GM21526 (cell line): ENCODE measurements at regions not wholly inside any gene's neighbourhood (a gene's known extent, or its start where the extent isn't known, plus 50 kb on each side); places are given as distances from the start of the nearest gene placed in this dataset.

ENCODE experiments used
- ATAC-seq: cut with Tn5 transposase; IDR thresholded peaks from one replicate; pipeline ENCODE4 v1.9.1; 2021; ENCODE audit warnings: moderate library complexity; ENCODE audit not compliant: unreplicated experiment, low FRiP score

DNA sequence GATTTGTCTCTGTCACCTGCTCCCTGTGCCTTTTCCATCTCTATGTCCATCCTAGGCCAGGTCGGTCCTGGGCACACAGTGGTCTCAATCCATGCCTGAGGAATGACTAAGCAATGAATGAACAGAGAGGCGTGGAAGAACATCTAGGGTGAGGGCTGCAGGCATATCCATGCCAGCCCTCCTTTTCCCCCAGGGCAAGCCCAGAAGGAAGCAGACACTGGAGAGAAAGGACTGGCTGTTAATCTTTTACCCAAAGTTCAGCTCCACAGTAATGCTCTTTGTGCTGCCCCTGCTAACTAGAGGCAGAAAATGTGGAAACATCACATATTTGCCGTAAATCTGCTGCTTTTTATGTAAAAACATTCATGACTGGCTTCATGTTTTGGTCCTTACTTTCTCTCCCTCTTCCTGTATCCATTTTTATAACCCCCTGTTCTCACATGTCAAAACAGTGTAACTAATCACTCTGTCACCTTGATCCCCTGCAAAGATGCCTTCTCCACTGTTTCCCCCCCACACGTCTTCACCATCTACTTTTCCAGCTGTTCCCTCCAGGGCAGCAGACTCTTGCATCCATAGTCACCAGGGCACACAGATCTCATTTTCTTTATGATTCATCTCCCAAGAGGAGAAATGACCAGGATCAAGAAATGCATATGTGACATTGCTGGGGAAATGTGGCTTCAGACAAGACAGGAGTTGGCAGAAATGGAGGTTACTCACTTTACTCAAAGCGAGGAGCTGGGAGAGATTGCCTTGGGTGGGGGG lies 166.4 kb upstream of the PROX1 start:
- ATAC-seq: no peak

DNA sequence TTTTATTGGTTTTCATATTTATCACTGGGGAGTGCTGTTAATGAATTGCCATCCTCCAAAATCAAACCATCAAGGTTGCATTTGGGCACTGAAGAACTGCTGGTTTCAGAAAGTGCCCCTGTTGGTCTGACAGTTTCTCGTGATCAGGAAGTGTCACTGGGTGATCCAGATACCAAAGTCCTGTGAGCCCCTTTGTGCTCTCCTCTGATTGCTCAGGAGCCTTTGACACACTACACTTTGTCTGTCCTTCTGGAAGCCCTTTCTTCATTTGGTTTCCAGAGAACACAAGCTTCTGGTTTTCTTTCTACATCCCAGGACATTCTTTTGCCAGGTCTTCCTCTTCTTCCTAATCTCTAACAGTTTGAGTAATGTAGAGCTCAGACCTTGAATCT lies 165.8 kb upstream of the PROX1 start:
- no peak for ATAC-seq

DNA sequence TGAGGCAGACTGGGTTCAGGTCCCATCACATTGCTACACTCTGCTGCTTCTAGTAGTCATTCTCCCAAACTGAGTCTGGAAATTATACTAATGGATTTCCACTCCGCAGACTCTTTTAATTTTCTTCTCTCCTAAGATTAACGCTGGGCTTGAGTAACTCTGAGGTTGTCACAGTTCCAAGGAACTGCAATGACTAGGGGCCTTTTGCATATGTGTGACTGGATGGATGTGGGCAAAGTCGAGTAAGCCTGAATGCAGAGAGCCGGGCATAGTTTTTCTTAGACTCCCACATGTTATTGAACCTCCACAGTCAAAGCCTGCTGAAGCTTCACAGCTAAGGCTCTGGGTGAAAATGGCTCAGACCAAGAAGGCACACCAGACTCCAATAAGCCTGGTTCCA lies 160.9 kb upstream of the PROX1 start:
- no peak for ATAC-seq

DNA sequence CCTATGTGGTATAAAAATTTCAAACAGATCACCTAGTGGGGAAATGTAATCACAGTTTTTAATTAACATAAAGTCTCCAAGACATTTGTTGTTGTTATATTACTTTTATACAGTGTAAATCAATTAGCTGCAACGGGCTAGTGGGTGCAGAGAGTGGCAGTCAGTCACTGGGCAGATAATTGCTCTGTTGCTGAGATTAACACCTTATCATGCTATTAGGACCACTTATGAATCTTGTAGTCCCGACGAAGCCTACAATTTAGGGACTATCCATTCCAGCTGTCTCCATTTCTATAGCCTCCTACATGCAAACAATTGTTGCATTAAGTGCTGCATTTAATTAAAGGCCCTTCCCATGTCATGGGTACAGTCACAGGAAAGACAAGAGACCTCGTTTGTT lies 158.9 kb upstream of the PROX1 start:
- ATAC-seq: no peak

DNA sequence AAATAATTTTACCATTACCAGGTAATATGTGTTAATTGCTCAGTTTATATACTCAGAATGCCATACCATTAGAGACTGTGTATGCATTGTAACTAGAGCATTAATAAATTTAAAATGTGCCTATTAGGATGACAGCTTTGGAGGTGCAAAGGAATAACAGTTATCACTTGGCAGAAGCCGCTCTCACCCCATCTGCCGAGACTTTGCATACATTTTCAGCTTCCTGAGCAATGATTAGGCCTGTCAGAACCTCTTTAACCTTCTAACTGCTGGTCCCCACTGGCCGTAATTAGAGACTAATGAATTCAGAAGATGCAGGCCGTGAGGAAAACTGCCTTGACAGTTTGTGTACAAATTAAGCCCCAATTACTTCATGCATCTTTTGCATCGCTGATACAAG lies 158.0 kb upstream of the PROX1 start:
- ATAC-seq: no peak

DNA sequence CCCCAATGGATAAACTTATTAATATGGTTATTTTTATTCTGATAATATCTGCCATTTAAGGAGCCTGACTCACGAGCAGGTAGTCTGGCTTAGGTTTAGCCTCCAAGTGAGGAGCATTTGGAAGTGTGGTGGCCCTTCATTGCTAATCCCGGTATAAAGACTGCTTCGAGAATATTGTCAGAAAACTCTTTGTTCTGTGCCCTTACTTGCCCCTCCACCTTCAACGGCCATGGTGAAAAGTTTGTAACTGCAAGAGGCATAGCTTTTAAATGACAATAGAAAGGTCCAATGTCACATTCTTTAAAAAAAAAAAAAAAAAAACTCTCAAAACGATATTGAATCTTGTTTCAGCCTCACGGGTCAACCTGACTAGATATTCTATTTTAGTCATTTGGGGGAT lies 157.4 kb upstream of the PROX1 start:
- ATAC-seq: no peak

DNA sequence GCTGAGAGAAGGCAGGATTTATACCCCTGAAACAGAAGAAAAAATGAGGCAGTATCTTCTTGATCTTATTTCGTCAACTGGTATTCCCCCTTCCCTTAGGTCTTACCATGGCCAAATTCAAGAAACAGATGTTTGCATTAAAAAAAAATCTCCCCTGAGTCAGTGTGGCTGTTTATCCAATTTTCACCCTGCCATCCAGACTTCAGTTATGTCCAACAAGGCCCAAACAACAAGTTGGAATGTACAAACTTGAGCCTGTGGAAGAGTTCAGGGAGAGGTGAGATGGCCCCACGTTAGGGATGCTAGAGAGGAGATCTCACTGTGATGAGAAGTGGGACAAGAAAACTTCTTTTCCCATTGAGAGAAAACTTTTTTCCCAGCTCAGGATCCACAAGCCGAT lies 147.2 kb upstream of the PROX1 start:
- ATAC-seq: no peak

DNA sequence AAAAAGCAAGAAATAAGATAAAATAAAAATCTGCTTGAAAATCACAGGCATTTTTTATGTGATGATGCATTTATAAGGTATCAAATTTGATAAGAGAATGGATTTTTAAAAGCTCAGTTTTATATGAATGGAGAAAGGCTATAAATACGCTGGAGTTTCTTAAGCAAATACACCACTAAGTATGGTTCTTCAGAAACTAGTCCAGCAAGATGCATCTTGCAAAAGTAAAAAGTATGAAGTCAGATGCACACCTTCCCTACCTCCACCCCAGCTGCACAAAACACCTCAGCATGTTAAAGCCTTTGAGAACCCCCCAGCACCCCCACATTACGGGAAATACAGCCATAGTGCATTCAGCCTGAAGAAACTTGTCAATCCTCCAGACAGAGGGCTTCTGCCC lies 143.1 kb upstream of the PROX1 start:
- no peak for ATAC-seq

DNA sequence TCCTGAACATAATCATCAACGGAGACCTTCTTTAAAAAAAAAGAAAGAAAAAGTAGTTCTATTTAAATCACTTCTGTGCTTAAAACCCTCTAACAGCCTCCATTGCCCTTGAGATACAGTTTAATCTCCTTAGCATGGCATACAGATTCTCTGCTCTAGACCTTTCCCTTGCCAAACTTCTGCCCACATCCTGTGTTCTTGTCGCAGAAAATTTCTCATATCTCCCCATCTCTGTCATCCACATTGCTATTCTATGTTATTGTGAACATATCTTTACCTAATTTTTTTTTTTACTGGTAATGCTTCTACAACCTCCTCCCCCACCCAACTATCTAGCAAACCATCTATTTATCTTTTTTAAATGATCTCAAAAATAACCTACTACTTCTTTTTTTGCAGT lies 135.7 kb upstream of the PROX1 start:
- no peak for ATAC-seq

DNA sequence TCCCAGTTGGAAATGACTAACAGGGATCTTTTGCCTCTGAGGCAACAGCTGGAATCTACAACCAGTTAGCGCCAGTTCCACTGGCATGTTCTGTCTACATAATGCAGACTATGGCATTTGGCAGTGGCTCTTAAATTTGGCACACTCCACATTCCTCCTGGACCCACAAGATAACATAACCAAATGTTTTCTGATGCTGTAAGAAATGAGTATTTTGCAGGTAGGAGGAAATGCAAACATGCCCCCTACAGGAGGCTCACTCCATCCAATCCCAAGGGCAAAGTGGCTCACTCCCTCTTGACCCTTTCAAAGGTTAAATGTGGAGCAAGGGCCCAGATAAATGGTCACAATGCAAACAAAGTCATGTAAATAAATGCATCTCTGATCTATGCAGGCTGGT lies 129.2 kb upstream of the PROX1 start:
- no peak for ATAC-seq

DNA sequence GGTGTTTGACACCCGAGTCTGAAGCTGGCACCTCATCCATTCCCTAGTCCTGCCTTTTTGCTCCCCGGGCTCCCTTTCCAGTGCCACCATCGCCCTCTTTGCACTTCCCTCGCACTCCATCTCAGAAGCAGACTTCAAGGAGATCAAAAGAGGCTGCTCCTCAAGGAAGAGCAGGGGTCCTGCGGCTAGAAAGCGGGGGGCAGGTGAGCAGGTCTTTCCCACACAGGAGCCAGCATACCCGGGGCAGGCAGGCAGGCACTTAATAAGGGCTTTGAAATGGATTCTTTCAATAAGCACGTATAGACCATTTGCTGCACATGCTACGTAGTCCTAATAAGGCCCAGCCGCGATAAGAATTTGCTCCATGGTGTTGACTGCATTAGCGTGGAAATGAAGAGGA lies 125.9 kb upstream of the PROX1 start:
- no peak for ATAC-seq

DNA sequence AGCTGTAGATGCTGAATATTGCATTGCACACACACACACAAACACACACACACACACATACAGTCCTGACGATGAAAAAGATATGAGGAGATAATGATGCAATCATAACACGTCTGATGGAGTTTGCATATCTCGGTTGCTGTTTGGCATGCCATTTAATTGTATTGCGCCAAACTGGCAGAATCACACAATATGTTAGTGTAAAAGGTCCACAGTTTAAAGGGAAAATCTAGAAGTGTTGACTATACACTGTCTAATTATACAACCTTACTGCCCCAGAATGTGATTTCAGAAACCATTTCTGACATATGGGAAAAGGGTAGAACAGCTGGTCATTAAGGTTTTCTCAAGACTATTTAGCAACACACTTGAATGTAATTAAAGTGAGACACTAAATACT lies 123.7 kb upstream of the PROX1 start:
- no peak for ATAC-seq

DNA sequence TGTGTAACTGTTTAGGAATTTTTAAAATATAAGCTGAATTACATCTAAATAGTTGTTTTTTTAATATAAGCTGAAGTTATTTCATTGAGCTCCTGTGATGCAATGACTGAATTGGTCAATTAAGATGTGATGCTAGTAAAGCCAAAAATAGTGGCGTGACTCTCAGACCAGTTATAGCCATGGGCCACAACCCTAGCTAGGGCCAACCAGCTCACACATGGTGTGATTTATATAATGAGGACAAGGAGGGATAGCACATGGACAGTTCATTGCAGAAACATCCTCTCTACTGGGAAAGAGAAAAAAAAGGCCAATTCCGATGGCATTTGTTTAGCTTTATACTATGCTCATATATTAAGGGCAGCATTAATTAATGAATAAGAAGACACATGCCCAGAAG lies 119.3 kb upstream of the PROX1 start:
- no peak for ATAC-seq

DNA sequence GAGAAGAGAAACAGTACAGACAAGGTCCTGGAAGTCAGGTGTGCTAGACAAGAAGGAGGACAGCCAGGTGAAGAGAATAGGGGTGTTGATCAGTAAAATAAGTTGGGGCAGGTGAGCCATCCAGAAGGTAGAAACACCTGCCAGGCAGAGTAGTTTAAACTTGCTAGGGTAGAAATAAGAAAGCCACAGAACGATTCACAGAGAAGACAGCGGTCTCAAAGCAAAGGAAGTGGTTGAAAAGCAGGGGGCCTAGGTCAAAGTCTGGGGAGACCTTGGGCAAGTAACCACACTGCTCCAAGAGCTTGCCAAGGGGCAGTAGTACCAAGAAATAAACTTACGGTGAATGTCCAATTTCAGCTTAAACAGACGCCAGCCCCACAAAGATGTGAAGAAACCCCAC lies 116.6 kb upstream of the PROX1 start:
- no peak for ATAC-seq

DNA sequence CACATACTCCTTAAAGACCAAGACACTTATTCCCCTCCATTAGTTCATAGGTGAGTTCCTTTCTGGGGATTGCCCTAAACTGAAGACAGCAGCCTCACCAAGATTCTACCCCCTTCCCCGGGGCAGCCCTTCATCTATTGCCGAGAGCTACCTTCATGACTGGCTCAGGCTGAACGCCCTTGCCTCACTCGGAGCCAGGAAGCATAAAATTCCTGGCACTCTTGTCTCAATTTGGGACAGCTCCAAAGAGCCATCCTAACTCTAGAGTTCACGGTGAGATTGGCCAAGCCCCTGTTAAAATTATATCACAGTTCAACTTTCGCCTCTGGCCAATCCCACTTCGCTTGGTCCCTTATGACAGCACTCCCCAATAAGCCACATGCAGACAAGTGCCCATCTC lies 113.0 kb upstream of the PROX1 start:
- no peak for ATAC-seq

DNA sequence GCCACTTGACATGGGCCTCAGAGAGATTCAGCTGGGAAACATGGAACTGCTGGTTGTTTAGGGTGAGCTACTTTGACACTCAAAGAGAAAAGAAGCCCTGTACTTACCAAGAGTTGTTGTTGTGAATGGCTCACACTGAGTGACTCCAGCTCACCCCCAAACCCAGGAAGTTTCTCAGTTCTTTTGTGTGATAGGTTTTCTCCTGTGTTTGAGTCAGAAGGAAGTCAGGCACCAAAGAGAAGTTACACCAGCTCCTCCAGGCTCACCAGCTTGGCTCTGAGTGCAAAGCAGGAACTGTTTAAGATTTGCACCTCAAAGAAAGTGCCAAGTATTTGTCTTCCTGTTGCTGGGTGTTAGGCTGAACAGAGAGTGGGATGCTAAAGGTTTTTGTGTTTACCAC lies 111.2 kb upstream of the PROX1 start:
- ATAC-seq: no peak

DNA sequence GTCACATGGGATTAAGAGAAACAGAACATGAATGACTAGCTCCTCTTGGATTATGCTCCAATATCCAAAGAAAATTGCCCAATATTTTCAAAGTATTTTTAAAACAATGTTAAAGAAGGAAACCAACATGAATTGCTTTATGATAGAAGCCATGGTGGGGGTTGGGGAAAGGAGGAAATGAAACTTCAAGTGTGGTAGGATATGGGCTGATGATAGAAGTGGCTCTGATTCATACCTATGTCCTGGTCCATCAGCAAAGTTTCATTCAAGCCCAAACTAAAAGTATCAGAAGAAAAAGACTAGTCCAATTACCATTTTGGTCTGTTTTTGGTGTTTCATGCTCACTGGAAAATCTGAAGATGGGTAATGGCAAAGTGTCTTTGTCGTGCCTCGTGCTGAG lies 104.2 kb upstream of the PROX1 start:
- no peak for ATAC-seq

DNA sequence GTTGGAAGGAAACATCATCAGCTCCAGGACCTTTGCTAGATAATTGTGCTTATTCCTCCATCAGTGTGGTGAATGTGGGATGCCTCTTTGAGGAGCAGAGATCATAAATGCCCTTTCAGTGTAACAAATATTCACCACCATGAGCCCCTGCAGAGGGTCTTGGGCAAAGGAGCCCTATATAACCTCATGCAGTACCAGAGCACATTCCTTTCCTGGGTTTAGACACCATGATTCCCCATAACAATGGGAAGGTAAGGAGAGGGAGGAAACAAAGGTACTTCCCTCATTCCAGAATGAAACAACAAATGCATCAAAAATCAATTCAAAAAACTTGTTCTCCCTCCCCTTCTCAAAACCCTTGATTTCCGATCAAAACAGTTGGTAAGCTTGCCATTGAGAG lies 103.4 kb upstream of the PROX1 start:
- ATAC-seq: no peak

DNA sequence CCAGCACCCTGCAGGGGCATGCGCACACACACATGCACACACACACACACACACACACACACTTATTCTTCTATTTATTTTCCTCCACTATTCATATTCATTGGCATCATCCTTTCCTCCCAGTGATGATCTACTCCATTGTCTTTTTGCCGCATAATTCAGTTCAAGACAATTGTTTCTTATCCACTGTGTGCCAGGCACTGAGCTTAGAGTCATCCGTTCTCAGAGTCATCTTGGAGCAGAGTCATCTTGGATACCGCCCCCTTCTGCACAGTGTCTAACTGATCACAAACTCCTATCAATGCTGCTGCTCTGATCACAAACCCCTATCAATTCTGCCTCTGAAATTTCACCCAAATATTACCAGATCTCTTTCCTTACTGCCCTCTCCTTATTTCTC lies 102.8 kb upstream of the PROX1 start:
- ATAC-seq: no peak

DNA sequence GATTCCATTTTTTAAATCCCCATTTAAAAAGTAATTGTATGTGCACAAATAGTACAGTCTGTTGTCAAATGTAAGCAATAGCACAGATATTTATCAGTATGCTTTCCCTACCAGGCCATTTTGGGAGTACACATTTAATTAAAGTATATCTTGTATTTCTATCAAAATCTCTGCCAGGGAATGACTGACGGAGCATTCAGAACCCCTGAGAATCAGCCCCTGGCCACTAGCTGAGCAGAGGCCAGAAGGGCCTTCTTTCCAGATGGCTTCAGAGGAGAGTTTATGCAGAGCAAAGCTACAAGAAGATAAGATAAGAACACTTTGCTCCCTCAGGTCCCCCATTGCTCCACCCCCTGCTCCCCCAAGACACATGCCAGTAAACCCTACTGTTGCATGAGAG lies 99.9 kb upstream of the PROX1 start:
- no peak for ATAC-seq

DNA sequence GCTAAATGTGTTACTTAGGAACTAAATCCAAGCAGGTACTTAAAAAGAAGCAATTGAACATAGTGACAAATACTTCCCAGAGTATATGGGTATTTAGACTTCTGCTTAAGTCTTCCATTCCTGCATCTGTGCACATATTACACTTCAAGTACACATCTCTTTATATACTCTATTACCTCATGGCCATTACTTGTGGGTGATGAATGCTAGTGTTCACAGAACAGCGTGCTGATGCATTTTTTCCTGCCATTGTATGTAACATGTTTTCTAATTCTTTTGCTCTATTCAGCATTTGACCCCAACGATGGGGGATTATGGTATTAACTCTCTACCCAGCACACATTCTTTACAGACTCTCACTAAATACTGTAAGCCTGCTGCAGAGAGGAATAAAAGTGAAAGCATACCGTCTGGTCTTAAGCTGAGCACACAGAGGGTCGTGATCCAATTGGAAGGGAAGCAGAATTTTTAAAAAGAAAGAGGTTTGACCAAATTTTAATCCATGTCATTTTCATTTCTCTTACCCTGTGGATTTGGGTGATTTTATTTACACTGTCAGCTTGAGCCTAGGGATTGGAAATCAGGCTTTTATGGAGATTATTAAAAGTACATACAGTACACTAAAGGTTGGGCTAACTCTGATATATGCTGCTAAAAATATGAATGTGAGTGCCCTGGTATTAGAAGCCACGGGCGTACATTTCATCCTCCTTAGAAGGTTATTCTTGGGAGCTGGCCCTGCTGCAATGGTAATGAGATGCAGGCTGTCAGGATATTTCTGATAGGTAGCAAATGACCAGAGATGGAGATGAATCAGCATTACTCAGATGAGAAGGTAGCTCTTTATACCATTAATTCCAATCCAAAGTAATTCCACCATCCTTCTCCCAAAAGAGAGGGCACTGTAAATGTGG lies 95.5 kb upstream of the PROX1 start:
- ATAC-seq: no peak

DNA sequence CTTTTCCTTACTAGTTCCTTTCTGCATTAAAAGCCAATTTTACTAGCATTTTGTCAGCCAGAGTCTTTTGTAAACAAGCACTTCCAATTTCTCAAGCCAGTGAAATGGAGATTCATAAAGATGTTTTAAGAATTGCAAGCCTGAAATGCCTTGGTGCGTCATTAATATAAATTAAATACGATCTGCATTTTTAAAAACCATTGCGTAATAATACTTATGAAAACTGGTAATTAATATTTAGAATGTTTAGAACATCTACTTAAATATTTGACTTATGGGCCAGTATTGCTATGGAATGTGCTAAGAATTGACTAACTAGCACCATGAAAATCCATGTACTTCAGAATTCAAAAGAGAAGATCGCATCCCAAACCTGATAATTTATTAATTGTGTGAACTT lies 89.1 kb upstream of the PROX1 start:
- ATAC-seq: no peak
